Adipocyte (in vitro differentiated cells): ENCODE measurements at regions not wholly inside any gene's neighbourhood (a gene's known extent, or its start where the extent isn't known, plus 50 kb on each side); places are given as distances from the start of the nearest gene placed in this dataset.
A peak's percentile ranks its signal among the peaks of the same experiment; 100 is the strongest.

Experiments
- DNase-seq: peaks from one replicate; pipeline ENCODE4 v3.0.0-alpha.2; 2015; ENCODE audit warnings: low read depth
- H3K27me3 ChIP-seq: replicated peaks from 2 replicates; pipeline ENCODE4 v1.7.0; 2013; ENCODE audit warnings: mild to moderate bottlenecking, low read length, moderate library complexity; ENCODE audit not compliant: control insufficient read depth, insufficient read depth
- H3K36me3 ChIP-seq: 2 replicates; pipeline ENCODE4 v1.7.0; 2013; ENCODE audit warnings: low read length, mild to moderate bottlenecking, moderate library complexity; ENCODE audit not compliant: control insufficient read depth, insufficient read depth, severe bottlenecking
- H3K4me1 ChIP-seq: 2 replicates; pipeline ENCODE4 v1.7.0; 2013; ENCODE audit warnings: mild to moderate bottlenecking, low read length, moderate library complexity; ENCODE audit not compliant: control insufficient read depth, insufficient read depth
- H3K4me3 ChIP-seq: 2 replicates; pipeline ENCODE4 v1.7.0; 2013; ENCODE audit warnings: mild to moderate bottlenecking, low read length, moderate library complexity
- H3K9ac ChIP-seq: 2 replicates; pipeline ENCODE4 v1.7.0; 2013; ENCODE audit warnings: mild to moderate bottlenecking, low read length, moderate library complexity
- H3K9me3 ChIP-seq: 2 replicates; pipeline ENCODE4 v1.7.0; 2013; ENCODE audit warnings: mild to moderate bottlenecking, low read length, moderate library complexity; ENCODE audit not compliant: control insufficient read depth

DNA sequence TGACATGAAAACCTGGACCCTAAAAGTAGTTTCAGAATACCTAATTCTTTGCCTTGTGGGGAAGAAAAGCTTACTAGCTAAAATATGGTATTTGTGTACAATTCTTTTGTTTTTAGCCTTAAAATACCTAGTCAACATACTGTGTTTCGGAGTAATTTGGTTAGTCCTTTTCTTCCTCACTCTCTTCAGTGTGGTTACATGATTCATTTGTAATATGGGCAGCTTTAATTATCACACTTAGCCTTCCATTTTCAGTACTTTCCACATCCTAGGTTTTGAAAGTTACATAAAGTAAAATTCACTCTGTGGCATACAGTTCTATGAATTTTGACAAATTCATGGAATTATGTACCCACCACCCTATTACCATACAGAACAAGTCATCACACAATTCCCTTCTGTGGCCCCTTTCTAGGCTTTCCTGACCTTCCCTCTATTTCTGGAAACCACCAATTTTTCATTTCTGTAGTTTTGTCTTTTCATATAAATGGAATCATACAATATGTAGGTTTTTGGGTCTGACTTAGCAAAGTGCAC, 96.2 kb downstream of the EMX2 start:
- Histone ChIP-seq H3K36me3 (no peaks in the 10 kb centered on the region), H3K9me3 (no peaks in the 10 kb centered on the region), H3K9ac (no peak overlapping the region), H3K27me3 (no peaks in the 10 kb centered on the region), H3K4me3 (no peak overlapping the region), H3K4me1 (peaks cover 14% of the 10 kb centered on the region)
- no peak for DNase-seq

DNA sequence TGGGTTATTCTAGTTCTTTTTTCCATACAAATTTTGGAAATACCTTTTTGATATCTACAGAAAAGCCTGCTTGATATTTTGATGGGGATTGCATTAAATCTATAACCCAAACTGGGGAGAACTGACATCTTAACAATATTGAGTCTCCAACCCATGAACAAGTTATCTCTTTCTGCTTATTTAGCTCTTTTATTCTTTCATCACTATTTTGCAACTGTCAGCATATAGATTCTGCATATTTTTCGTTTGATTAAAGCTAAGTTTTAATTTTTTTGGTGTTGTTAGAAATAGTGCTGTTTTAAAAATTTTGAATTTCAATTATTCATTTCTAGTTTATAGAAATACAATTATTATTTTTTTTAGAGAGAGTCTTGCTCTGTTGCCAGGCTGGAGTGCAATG, 97.9 kb downstream of the EMX2 start:
- Histone ChIP-seq H3K9me3 (no peaks in the 10 kb centered on the region), H3K27me3 (no peaks in the 10 kb centered on the region), H3K36me3 (no peaks in the 10 kb centered on the region), H3K4me1 (peaks cover 12% of the 10 kb centered on the region), H3K4me3 (no peak overlapping the region), H3K9ac (no peak overlapping the region)
- DNase-seq, result no peak

DNA sequence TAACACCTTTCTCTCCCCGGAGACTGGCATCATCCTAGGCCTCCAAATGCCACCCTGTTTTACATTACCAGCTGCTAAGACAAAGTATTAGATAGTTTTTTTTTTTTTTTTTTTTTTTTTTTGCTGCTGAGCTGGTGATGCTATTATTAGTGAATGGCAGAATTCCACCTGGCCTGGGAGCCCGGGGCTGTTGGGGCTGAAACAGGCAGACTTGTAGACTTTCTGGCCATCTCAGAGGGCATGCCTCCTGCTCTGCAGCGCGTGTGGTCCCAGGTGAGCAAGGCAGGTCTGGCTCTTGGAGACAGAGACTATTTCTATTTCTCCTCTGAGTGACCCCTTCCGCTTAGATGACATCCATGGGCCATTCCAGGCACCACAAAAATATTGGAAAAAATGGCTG, 104.2 kb downstream of the EMX2 start:
- no peaks in the 10 kb centered on the region for H3K27me3 ChIP-seq
- H3K9me3 ChIP-seq, result peaks cover 5% of the 10 kb centered on the region
- no peak overlapping the region for H3K4me3 ChIP-seq
- H3K9ac ChIP-seq, result no peak overlapping the region
- no peaks in the 10 kb centered on the region for H3K36me3 ChIP-seq
- no peak for DNase-seq
- no peaks in the 10 kb centered on the region for H3K4me1 ChIP-seq

DNA sequence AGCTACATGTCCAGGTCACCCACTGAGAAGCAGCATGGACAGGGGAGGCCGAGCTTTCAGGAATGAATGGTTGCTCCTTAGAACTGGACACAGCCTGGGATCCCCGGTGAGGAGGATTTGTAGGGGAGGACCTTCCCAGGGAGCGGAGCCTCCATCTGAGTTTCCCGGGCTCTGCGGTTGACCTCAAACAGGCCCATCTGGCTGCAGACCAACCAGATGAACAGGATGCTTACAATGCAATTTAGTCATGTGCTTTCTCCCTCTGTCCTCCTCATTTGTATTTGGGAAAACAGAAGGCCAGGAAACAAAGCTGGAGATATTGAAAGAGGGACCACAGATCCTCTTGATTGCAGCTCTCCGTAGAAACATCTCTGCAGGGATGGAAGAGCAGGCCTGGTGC, 104.8 kb downstream of the EMX2 start:
- no peak overlapping the region for H3K9ac ChIP-seq
- peaks cover 5% of the 10 kb centered on the region for H3K9me3 ChIP-seq
- H3K36me3 ChIP-seq, result no peaks in the 10 kb centered on the region
- H3K27me3 ChIP-seq, result no peaks in the 10 kb centered on the region
- no peak overlapping the region for H3K4me3 ChIP-seq
- peaks cover 3% of the 10 kb centered on the region for H3K4me1 ChIP-seq
- DNase-seq, result no peak

DNA sequence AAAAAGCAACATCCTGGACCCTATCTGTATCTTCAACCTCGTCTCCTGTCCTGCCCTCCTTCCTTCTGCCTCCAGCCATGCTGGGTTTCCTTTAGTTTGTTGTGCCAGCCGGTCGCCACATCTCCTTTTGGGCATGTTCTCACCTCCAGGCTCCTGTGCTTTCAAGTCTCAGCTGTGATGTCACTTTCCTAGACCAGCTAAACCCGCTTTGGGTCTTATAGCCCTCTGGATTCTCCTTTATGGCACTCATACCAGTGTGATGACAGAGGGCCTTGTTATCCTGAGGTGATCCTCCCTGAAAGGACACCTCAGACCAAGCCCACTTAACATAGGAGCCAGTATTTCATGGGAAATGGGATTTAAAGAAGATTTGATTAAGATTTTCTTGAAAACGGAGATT, 108.6 kb downstream of the EMX2 start:
- H3K9me3 ChIP-seq, result peaks cover 14% of the 10 kb centered on the region
- no peak for DNase-seq
- no peak overlapping the region for H3K9ac ChIP-seq
- H3K27me3 ChIP-seq, result no peaks in the 10 kb centered on the region
- H3K4me3 ChIP-seq, result no peak overlapping the region
- no peaks in the 10 kb centered on the region for H3K36me3 ChIP-seq
- peaks cover 15% of the 10 kb centered on the region for H3K4me1 ChIP-seq

DNA sequence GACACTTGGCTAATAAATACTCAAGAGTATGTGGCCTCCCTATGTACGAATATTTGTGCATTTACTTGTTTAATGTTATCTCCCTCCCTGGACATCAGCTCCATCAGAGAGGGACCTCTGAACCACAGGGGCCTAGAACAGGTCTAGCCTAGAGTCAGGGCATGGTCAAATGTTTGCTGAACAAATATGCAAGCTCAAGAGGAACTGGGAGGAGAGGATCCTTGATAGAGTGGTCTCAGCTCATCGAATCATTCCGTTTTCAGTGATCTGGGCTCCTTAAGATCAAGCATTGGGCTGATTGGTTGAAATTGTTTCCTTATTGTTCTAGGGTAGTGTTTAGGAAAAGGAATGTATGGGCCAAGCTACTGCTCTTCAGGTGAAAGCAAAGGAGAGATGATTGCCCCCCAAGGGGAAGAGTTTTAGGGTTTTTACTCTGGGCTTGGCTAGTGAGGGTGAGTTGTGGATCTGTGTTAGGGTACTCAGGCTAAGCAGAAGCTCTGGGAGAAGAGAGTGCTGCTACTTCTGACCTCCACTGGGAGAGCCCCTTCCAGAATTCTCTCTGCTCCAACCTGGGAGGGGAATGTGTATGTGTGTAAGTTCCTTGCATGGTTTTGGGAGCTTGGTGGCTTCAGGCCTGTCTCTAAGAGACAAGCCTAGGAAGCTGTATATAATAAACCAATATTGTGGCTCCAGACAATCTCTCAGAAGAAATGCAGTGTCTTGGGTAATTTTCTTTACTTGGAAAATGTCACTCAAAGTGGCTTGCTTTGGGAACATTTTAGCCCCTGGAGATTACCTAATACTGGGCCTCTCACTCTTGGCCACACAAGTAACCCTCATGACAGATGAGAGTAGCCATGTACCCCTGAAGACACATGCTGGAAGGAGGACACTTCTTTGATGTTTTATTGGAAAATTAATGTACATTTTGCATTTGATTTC, 110.0 kb downstream of the EMX2 start:
- H3K9ac ChIP-seq, result peak overlapping the region; percentile 54
- peak overlapping the region; percentile 22 for H3K4me3 ChIP-seq
- H3K27me3 ChIP-seq, result no peaks in the 10 kb centered on the region
- H3K9me3 ChIP-seq, result peaks cover 14% of the 10 kb centered on the region
- no peak for DNase-seq
- H3K36me3 ChIP-seq, result no peaks in the 10 kb centered on the region
- H3K4me1 ChIP-seq, result peaks cover 15% of the 10 kb centered on the region

DNA sequence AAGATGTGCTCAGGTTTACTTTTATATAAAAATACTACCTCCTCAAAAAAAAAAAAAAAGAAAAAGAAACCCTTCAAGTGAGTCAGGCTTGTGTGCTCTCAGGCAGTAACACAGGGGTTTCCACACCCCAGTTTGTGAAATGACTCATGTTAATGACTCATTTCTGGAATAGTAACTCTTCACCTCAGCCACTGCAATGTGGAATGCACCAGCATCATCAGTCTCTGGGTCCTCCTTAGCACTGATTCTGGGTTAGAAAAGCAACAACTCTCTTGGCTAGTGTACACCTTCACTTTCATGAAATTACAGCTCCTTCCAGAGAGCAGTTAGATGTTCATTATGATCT, 110.6 kb downstream of the EMX2 start:
- Histone ChIP-seq H3K27me3 (no peaks in the 10 kb centered on the region), H3K9me3 (peaks cover 14% of the 10 kb centered on the region), H3K9ac (peak overlapping the region; percentile 54), H3K4me3 (peak overlapping the region; percentile 22), H3K4me1 (peaks cover 15% of the 10 kb centered on the region), H3K36me3 (no peaks in the 10 kb centered on the region)
- peak; percentile 12 for DNase-seq

DNA sequence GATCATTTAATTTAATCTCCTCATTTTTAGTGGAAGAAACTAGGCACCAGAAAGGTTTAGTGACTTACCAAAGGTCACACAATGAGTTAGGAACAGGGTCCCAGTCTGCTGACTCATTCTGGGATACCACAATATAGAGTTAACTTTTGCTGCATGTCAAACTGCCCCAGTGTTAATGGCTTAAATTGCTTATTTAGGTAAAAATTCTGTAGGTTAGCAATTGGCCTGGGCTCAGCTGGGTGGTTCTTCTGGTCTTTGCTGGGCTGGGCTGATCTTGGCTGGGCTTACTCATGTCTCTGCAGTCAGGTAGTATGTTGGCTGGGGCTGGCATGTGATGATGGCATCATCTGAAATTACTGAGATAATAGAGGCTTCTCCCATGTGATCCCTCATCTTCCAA, 111.6 kb downstream of the EMX2 start:
- no peaks in the 10 kb centered on the region for H3K36me3 ChIP-seq
- H3K9ac ChIP-seq, result no peak overlapping the region
- H3K4me1 ChIP-seq, result peaks cover 15% of the 10 kb centered on the region
- no peak for DNase-seq
- H3K4me3 ChIP-seq, result no peak overlapping the region
- H3K27me3 ChIP-seq, result no peaks in the 10 kb centered on the region
- H3K9me3 ChIP-seq, result peaks cover 14% of the 10 kb centered on the region

DNA sequence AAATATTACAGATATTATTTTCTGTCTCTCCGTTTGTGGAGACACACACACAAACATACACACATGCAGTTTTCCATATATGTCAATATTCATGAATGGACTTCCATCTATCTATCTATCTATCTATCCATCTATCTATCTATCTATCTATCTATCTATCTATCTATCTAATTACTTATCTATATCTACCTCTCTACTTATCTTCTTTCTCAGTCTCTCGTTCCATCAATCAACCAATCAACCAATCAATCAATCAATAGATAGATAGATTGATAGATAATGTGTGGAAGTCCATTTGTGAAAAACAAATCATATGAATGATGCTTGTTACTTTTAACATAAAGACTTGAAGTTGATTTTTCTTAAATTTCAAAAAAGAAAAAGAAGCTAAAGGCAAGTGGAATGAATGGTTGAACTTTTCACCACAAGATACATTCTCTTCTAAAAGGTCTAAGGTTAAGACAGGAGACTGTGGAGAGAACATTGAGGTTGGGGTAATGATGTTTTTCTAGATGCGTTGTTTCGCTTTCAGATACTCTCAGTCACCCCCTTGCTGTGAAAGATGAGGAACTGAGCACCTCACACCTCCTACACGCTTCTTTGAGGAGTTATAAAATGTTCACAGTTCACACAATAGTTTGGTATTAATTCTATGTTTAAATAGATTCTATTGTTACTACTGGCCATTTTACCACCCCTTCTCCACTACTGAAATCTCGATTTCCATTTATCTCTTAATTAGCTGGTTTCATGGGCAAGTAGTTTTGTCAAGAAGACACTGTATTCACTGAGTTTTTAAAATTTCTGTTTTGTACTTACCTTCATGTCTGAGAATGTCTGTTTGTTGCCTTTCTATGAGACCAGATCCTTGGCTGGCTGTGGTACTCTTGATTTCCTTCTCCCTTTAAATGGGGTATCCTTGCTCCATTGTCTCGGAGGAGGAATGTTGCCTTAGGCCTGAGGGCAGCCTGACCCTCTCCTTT, 114.1 kb downstream of the EMX2 start:
- no peak overlapping the region for H3K4me3 ChIP-seq
- H3K4me1 ChIP-seq, result peaks cover 15% of the 10 kb centered on the region
- no peaks in the 10 kb centered on the region for H3K27me3 ChIP-seq
- H3K9me3 ChIP-seq, result peaks cover 9% of the 10 kb centered on the region
- DNase-seq, result no peak
- H3K36me3 ChIP-seq, result no peaks in the 10 kb centered on the region
- H3K9ac ChIP-seq, result no peak overlapping the region

DNA sequence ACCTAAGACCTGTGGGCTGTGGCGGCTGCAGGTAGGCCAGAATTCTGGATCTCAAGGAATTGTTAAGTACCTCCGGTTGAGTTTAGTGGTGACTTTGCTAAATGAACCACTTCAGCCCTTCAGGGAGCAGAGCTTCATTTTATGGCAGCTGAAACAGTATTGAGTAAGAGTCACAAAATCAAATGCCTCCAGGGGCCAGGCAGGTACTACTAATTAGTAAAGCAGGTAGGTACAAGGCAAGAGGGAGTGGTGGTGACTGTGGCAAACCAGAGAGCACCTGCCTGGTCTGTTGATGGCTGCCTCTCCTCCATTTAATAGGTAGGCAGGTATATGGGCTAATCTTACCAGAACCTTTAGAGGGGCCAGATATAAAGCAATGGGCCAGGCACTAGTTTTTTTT, 118.8 kb downstream of the EMX2 start:
- DNase-seq, result no peak
- H3K36me3 ChIP-seq, result no peaks in the 10 kb centered on the region

DNA sequence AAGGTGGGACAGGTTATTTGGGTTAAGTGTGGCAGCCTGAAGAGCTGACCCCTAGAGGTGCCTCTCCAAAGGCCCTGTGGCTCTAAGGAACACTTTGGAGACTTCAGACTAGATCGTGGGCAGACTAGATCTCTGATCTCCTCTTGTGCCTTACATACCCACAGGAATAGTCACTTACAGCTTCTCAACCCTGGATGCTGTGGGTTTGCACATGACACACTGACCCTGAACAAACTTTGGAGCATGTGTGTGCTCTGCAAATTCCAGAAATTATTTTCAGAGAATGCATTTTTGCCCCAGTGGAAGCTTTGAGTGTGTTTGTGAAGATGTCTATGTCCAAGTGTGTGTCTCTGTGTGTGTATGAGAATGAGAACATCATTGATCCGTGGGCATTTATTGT, 119.6 kb downstream of the EMX2 start:
- DNase-seq, result no peak
- H3K9ac ChIP-seq, result no peak overlapping the region
- H3K27me3 ChIP-seq, result no peaks in the 10 kb centered on the region

More for the DNA sequence above, 118.8 kb downstream of the EMX2 start:
- Histone ChIP-seq H3K9ac (no peak overlapping the region), H3K9me3 (no peaks in the 10 kb centered on the region), H3K4me1 (peaks cover 11% of the 10 kb centered on the region), H3K27me3 (no peaks in the 10 kb centered on the region), H3K4me3 (no peak overlapping the region)

More for the DNA sequence above, 119.6 kb downstream of the EMX2 start:
- H3K9me3 ChIP-seq, result no peaks in the 10 kb centered on the region
- H3K4me1 ChIP-seq, result peaks cover 11% of the 10 kb centered on the region
- H3K36me3 ChIP-seq, result no peaks in the 10 kb centered on the region
- no peak overlapping the region for H3K4me3 ChIP-seq
